ENCODE measurements at regions not wholly inside any gene's neighbourhood (a gene's known extent, or its start where the extent isn't known, plus 50 kb on each side); places are given as distances from the start of the nearest gene placed in this dataset.

- in situ Hi-C loops (cut with MboI; ENCODE audit: low pct_unique_long_range_greater_than_20kb, low sequenced_read_pairs, unreplicated experiment), result no loop called here
- no peak for DNase-seq (ENCODE audit: low spot score)
- no peak for TF ChIP-seq CTCF (IDR thresholded peaks at IDR 0.05; ENCODE audit: extremely low read depth, insufficient read depth, missing control alignments)
Observed at GRCh38 chr4:96154676-96155075, 314.8 kb downstream of the PDHA2 start.

GRCh38 chr4:96162636-96163035 lies 322.7 kb downstream of the PDHA2 start:
- no peak for DNase-seq (ENCODE audit: low spot score)
- in situ Hi-C loops (cut with MboI; ENCODE audit: low pct_unique_long_range_greater_than_20kb, low sequenced_read_pairs, unreplicated experiment), result no loop called here
- no peak for TF ChIP-seq CTCF (IDR thresholded peaks at IDR 0.05; ENCODE audit: extremely low read depth, insufficient read depth, missing control alignments)

- no peak for TF ChIP-seq CTCF (IDR thresholded peaks at IDR 0.05; ENCODE audit: extremely low read depth, insufficient read depth, missing control alignments)
- in situ Hi-C loops (cut with MboI; ENCODE audit: low pct_unique_long_range_greater_than_20kb, low sequenced_read_pairs, unreplicated experiment), result no loop called here
- DNase-seq (ENCODE audit: low spot score), result no peak
Observed at GRCh38 chr4:96164814-96165351, 325.0 kb downstream of the PDHA2 start.

GRCh38 chr4:96166806-96167205 lies 326.9 kb downstream of the PDHA2 start:
- DNase-seq (ENCODE audit: low spot score), result no peak
- TF ChIP-seq CTCF (IDR thresholded peaks at IDR 0.05; ENCODE audit: extremely low read depth, insufficient read depth, missing control alignments), result no peak
- in situ Hi-C loops (cut with MboI; ENCODE audit: low pct_unique_long_range_greater_than_20kb, low sequenced_read_pairs, unreplicated experiment), result no loop called here

GRCh38 chr4:96170198-96170597 lies 330.3 kb downstream of the PDHA2 start:
- no peak for DNase-seq (ENCODE audit: low spot score)
- in situ Hi-C loops (cut with MboI; ENCODE audit: low pct_unique_long_range_greater_than_20kb, low sequenced_read_pairs, unreplicated experiment), result no loop called here
- peak; percentile 34 for TF ChIP-seq CTCF (IDR thresholded peaks at IDR 0.05; ENCODE audit: extremely low read depth, insufficient read depth, missing control alignments)

- DNase-seq (ENCODE audit: low spot score), result no peak
- TF ChIP-seq CTCF (IDR thresholded peaks at IDR 0.05; ENCODE audit: extremely low read depth, insufficient read depth, missing control alignments), result no peak
- in situ Hi-C loops (cut with MboI; ENCODE audit: low pct_unique_long_range_greater_than_20kb, low sequenced_read_pairs, unreplicated experiment), result no loop called here
Observed at GRCh38 chr4:96173756-96174155, 333.9 kb downstream of the PDHA2 start.

- in situ Hi-C loops (cut with MboI; ENCODE audit: low pct_unique_long_range_greater_than_20kb, low sequenced_read_pairs, unreplicated experiment), result no loop called here
- TF ChIP-seq CTCF (IDR thresholded peaks at IDR 0.05; ENCODE audit: extremely low read depth, insufficient read depth, missing control alignments), result no peak
- no peak for DNase-seq (ENCODE audit: low spot score)
Observed at GRCh38 chr4:96175871-96176270, 336.0 kb downstream of the PDHA2 start.
